ENCODE measurements at regions not wholly inside any gene's neighbourhood (a gene's known extent, or its start where the extent isn't known, plus 50 kb on each side); places are given as distances from the start of the nearest gene placed in this dataset.
"Not testable (repeated sequence)": the region's sequence is repeated elsewhere in the genome, so short reads cannot be mapped to it uniquely, and the experiment has no call there.

DNA sequence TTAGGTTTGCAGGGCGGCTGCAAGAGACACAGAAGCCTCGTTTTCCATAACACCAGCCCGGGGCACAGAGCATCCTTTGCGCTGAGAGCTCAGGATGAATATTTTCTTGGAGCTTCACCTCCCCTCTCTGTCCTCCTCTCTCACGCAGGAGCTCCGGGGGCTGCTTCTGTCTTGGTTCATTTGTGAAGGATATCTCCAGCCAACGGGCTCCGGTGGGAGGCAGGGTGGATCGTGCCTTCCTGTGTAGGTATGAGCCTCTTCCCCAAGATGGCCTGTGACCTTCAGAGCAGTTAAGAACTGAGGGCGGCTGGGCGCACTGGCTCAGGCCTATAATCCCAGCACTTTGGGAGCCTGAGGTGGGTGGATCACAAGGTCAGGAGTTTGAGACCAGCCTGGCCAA, 319.0 kb upstream of the C1orf174 start:
- DNase-seq (ENCODE audit: low spot score) = no peak

DNA sequence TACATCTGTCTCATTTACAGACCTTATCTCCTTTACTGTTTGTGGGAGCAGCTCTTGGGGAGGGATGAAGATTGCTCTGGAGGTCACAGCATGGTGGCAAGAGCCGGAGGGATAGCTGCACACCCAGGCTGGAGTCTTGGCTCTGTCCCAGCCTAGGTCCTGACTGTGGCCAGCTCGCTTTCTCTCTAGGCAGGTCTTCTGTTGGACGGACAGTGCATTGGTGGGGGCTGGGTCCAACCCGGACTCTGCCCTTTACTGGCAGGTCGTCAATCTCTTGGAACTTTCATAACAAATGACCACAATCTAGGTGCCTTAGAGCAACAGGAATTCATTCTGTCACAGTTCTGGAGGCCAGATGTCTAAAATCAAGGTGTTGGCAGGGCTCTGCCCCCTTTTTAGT, 319.8 kb upstream of the C1orf174 start:
- no peak for DNase-seq (ENCODE audit: low spot score)

DNA sequence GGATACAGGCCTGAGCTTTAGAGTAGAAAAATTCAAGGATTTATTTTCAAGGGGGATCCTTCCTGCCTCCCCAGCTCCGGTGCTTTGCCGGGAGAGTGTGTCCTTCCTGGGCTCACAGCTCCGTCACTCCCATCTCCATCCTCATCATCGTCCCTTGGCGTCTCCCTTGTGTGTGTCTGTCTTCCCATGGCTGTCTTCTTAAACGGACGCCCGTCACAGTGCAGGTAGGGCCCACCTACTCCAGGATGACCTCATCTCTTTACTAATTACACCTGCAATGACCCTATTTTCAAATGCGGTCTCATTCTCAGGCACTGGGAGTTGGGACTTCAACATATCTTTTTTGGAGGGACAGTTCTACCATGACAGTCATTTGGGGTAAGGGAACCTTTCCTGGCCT, 320.3 kb upstream of the C1orf174 start:
- no peak for DNase-seq (ENCODE audit: low spot score)

DNA sequence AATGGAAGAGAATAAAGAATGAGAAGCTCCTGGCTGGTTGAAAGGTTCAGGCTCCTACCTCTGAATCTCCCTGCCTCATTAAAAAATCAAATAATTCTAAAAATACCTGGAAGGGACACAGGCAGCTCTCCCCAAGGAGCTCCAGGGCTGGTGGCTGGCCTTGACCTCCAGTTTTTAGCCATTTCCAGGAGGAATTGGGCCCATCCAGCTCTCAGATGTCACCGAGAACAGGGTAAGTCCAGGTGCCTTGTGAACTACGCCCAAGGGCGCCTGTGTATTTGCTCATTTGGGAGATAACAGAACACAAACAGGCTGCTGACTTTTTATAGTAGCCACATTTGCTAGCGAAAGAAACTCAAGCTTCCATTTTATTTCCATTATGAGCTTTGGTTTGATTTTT, 321.0 kb upstream of the C1orf174 start:
- DNase-seq (ENCODE audit: low spot score) = no peak

DNA sequence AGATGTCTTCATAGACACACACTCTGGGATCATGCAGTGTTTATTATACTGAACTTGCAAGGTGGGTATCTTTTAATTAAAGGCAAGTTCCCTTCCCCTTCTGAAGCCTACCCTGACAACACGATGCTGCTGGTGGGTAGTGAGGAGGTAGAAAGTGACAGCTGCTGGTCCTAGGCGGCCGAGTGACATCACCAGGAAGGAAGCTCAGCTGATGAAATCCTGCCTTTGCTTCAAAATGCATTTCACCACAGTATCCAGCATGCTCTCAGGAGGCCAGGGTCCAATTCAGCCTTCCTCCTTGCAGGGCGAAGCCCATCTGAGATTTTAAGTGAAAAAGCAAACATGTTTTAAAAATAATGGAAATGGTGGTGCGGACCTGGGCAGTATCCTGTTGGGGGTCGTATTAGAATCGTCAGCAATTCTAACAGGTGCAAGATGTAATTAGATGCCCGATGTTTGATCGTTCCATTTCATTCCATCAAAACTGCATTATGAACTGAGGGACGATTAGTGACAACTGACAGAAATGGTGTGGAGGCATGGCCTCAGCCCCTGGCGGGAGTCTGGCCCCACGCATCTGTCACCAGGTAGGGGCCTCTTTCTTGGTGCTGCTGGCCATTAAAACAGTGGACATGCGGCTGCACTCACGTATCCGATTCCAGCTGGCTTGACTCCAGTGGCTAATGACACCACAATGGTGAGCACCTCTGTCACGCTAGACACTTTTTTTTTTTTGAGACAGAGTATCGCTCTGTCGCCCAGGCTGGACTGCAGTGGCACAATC, 324.8 kb upstream of the C1orf174 start:
- DNase-seq (ENCODE audit: low spot score) = no peak

DNA sequence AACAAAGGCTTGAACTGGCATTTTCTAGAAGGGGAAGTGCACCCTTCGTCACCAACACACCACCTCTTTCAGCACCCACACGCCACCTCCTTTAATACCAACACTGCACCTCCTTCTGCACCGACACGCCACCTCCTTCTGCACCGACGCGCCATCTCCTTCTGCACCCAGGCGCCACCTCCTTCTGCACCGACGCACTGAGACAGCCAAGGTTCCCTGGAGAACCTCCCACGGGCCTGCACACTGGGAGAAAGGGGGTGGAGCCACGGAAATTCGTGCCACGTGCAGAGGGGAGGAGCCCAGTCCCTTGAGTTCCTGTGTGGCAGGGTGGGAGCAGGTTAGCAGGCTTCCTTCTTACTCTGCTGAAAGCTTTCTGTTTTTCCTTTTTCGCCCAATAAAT, 327.9 kb upstream of the C1orf174 start:
- no peak for DNase-seq (ENCODE audit: low spot score)

DNA sequence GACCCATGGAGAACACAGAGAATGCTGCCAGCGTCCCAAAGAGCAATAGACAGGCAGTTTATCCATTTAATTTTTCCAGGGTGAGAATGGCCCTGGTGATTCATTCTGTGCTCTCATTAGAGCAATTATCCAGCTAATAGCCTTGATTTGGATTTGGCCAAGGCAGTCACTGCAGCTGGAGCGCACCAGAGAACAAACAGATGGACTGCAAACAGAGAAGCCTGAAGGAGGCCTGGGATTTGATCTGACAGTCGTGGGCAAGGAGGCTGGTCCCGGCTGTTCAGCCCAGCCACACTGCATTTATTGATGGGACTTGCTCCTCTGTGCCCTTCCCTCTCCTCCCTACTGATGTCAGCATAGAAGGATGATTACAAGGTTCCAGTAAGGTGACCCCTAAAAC, 353.9 kb upstream of the C1orf174 start:
- DNase-seq (ENCODE audit: low spot score) = no peak

DNA sequence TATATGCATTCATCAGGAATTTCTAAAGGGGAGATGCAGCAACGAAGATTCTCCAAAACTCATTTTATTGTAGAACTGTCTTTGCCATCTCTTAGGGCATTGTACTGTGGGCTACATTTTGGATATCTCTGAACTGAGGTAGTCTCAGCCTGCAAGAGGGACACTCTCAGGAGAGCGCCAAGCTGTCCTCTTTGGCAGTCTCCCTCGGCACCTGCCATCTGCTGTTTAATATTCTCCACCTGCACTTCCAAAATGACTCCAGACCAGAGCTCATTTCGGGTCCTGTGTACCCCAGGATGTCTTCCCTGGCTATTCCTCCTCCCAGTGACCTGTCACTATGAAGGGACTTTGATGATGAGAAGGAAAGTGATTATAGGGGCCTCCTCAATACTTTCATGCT, 356.3 kb upstream of the C1orf174 start:
- no peak for DNase-seq (ENCODE audit: low spot score)

DNA sequence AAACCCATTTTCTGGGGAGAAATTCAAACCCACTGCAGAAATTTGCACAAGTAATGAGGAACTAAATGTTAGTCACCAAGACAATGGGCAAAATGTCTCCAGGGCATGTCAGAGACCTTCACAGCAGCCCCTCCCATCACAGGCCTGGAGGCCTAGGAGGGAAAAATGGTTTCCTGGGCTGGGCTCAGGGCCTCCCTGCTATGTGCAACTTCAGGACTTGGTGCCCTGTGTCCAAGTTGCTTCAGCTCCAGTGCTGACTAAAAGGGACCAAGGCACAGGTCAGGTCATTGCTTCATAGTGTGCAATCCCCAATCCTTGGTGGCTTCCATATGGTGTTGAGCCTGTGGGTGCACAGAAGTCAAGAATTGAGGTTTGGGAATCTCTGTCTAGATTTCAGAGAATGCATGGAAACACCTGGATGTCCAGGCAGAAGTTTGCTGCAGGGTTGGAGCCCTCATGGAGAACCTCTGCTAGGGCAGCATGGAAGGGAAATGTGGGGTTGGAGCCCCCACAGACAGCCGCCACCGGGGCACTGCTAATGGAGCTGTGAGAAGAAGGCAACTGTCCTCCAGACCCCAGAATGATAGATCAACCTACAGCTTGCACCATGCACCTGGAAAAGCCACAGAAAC, 358.2 kb upstream of the C1orf174 start:
- not testable (repeated sequence) for DNase-seq (ENCODE audit: low spot score)

DNA sequence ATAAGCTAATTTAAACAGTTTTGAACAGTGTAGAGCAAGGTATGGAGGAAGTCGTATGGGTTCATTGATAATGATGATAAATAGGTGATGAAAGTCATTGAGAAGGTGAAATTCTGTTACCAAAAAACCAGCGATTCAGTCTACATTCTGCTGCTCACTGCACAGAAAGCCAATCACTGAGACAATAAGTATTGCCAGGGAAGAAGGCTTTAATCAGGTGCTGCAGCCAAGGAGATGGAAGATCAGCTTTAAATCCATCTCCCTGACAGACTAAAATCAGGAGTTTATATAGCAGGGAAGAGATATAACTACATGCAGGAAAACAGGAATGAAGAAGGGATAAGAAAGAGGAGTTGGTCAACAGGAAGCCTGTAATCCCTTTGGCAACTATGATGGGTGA, 361.3 kb upstream of the C1orf174 start:
- no peak for DNase-seq (ENCODE audit: low spot score)

DNA sequence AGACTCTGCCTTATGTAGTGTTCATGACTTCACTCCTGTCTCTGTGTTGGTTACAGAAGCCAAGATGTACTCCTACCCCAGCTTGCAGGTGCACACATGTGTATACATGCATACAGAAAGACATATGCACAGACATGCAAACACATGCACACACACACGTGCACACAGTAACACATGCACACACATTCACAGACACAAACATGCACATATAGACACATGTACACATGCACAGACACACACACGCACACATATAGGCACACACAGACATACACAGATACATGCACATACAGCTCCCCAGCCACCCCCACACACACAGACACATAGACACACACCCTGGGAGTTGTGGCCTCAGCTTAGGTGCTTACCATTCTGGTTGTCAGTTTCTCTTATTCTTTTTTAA, 362.6 kb upstream of the C1orf174 start:
- DNase-seq (ENCODE audit: low spot score) = no peak

DNA sequence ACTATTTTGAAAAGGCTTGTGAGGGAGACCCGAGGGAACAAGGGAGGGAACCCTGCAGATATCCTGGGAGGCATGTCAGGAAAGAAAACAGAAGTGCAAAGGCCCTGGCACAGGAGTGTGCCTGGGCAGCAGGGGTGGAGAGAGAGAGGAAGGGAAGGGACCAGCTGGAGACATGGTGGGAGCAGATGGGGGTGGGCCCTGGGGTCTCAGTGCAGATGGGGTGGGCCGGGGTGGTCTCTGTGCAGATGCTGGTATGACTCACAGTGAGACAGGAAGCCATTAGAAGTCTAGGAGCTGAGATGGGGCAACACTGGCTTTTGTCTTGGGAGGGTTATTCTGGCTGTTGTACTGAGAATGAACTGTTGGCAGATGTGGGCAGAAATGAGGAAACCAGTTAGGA, 363.6 kb upstream of the C1orf174 start:
- DNase-seq (ENCODE audit: low spot score) = no peak

DNA sequence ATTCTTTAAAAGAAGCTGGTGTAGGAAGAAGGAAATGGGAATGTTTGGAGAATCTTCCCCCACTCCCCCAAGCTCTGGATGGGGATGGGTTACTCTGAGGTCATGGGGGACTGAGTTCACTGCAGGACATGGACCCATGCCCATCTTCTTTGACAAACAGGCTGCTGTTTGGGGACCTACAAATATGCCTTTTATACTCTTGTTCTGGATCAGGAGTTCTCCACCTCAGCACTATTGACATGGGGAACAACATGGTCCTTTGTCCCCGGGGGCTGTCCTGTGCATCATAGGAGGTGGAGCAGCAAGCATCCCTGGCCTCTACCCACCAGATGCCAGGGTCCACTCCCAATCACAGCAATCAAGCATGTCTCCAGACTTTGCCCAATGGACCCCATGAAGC, 365.8 kb upstream of the C1orf174 start:
- no peak for DNase-seq (ENCODE audit: low spot score)

DNA sequence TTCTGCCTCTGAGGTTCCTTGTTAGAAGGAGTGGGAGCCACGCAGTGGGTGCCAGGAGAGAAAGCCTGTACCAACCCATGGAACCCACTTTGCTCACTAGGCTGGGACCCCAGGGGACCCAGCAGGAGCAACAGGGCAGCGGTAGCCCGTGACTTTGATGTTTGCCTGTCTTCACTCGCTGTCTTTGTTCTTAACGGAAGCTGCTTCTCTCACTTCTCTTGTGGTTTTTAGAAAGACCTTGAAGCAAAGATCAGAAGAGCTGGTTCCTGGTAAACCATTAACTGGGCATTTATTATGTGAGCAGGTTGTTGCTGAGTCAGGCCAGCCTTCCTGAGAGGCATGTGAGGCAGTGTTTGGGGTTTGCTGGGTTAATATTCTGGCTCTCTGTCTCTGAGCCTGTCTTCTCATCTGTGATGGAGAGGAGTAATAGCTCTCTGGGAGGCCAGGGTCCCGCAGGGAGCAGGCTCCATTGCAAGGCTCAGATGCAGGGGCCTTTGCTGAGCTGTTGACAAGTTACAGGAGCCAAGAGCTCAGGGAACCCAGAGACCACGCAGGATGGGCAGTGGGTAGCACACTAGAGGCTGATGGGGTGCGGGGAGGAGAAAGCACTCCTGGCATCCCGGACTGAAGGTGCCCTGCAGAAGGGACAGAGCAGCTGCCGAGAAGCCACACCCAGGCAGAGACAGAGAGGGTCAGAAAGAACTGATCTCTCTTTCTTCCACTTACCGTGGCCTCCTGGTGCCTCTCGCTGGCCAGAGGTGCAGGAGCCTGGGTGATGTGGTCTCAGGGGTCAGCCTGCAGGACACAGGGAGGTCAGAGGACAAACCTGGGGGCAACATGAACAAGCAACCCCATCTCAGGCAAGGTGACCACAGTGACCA, 367.5 kb upstream of the C1orf174 start:
- DNase-seq (ENCODE audit: low spot score) = no peak

DNA sequence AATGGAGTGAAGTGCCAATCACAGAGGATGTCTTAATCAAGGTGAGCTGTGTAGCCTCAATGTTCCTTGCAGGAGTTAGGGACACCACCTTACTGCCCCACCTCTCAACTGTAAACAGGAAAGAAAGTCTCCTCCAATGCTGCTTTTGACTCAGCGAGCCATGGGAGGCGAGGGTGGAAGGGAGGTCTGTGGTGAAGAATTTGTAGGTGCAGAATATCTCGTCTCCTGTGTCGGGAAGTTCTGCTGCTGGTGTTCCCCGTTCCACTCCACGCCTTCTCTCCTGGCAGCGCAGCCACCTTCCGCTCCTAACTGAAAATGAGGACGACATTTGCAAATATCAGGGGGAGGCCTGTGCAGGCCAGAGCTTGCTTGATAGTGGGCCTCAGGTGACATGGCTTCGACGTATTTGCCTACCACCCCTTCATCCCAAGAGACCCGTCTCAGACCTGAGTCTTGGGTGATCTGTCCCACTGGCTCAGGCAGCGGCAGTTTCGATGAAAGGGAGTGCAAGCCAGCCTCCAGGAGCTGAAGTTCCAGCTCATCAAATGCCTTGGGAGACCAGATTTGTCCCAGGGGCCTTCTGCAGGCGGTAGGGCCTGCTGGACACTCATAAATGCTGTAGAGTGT, 368.3 kb upstream of the C1orf174 start:
- DNase-seq (ENCODE audit: low spot score) = no peak

DNA sequence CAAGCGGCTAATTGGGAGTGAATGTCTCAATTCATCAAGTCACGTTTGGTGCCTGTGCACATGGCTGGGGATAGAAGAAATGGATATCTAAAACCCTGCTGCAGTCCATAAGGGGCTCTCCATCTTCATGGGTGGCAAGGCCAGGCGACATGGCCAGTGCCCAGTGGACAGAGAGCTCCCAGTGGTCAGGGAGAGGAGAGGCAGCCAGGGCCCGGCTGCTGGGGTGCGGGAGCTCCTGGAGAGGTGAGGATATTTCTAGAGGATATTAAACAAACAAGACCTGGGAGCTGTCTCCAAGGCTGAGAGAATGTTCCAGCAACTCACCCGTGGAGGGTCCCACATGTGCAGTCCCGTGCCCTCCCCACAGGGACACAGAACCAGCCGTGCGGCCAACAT, 368.8 kb upstream of the C1orf174 start:
- DNase-seq (ENCODE audit: low spot score) = no peak

DNA sequence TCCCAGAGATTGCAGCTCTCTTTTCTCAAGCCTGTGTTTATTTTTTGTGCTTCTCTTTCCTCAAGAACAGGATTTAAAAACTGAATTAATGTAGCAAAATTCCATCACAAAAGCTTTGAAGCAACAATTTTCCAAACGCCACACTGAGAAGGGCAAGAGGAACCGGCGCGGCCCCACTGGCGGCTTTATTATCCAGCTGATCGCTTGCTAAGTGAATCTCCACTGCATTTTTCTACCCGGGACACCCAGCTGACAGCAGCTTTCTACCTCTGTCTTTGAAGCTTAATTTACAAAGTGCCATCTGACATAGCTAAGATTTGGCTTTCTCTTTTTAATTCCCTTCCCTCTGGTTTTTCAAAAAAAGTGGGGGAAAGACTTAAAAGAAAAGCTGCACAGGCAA, 369.3 kb upstream of the C1orf174 start:
- DNase-seq (ENCODE audit: low spot score) = no peak

DNA sequence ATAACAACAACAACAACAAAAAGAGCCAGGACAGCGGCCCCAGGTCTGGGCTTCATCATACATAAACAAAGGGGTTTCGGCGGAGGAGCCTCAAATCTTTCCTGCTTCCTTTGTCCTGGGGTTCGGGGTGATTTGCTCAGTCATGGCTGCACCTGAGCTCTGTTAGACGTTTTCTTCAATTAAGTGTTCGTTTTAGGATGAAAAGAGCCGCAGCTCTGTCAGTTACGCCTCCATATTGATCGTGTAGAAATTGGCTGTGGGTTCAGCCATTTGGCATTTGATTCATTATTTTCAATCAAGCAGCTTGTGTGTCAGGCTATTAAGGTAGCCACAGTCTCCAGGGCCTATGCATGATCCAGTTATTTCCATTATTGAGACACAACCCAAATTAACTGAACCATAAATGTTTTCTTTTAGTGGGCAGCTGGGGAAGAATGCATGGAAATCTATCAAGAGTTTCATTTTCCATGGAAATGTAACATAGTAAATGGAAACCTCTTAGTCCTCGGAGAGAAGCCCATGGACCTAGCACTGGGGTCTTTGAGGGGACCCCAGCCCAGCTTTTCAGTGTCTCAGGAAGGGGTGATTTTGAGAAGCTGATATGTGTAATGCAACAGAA, 370.0 kb upstream of the C1orf174 start:
- DNase-seq (ENCODE audit: low spot score) = no peak

DNA sequence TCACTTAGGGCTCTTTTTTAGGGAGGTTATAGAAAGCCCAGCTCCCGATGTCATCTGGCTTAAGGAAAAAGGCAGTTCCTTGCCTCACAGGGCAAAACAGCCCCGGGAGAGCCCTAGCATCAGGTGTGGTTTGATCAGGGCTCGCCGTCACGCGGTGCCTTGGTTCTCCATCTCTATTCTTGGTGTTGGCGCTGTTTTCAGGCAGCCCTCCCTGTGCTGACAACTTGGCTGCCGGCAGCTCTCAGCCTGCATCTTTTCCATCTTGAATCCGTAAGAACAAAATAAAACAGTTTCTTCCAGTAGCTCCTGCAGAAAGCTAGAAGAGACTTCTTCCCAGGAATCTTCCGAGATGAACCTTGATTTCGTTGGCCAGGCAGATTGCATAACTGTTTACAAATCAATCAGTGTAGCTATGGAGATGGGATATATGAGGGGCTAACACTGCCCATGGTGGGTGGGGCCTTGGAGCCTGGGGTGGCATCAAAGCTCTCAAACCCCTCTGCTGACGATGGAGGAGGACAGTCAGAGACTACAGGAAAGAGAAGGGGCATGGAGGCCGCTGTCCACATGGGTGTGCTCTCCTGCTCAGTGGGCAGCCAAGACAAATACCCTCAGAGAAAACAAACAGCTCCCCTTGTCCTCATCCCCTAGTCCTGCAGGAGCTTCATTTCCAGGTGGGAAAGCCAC, 370.7 kb upstream of the C1orf174 start:
- no peak for DNase-seq (ENCODE audit: low spot score)

DNA sequence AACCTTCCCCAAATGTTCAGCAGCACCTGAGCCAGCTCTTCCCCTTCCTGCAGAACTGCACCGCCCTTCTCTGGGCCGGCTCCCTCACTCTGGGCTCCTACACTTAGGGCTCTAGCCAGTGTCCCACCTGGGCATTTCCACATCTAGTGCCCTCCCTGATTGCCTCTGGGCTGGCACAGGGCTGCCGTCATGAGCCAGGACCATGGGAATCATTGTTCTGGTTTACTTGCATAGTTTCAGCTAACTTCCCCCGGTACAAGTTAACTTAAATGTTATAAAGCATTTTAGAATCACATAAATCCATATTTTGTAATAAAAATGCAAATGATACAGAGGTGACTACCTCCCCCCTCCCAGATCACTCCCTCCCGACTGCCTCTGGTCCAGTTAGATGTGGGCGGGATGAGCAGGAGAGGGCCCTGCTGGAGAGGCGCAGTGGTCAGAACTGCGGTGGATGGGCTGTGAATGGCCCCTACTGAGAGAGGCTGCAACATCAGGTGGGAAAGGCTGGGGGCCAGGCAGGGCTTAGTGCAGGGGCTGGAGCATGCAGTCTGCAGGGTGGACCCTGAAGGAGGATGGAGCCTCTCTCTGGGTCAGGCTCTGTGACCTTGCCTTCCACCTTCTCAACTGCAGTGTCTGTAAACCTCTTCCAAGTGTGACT, 371.4 kb upstream of the C1orf174 start:
- DNase-seq (ENCODE audit: low spot score) = no peak

DNA sequence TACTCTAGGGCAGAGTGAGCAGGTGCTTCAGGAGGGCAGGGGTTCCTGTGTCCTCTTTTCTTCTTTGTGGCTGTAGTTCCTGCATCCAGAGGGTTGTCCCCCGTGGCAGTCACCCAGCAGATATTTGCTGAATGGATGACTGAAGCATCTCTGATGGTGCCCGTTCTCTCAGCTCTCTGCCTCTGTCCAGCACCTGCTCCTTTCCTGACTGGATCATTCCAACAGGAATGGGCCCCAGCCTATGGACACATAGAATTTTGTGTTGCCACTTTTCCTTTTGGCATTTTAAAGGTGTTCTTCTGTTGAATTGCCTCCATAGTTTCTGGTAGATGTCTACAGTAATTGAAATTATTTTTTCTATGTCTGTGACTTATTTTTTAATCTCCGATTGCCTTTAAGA, 372.5 kb upstream of the C1orf174 start:
- no peak for DNase-seq (ENCODE audit: low spot score)
